HEK293 (cell line): ENCODE measurements at regions not wholly inside any gene's neighbourhood (a gene's known extent, or its start where the extent isn't known, plus 50 kb on each side); places are given as distances from the start of the nearest gene placed in this dataset.
"Not testable (repeated sequence)": the region's sequence is repeated elsewhere in the genome, so short reads cannot be mapped to it uniquely, and the experiment has no call there.

ENCODE experiments used
- CTCF ChIP-seq: fragments of 450-650 bp; formaldehyde crosslinking; IDR thresholded peaks from 2 replicates; pipeline ENCODE4 v1.5.1; 2016; ENCODE audit warnings: missing biosample characterization, missing genetic modification characterization
- GLI2 ChIP-seq: fragments of 450-650 bp; formaldehyde crosslinking; IDR thresholded peaks from 2 replicates; pipeline ENCODE4; 2017; ENCODE audit warnings: missing biosample characterization, missing genetic modification characterization, low read depth, borderline replicate concordance
- KLF10 ChIP-seq: fragments of 450-650 bp; IDR thresholded peaks from 2 replicates; pipeline ENCODE4 v1.5.1; 2018; ENCODE audit warnings: missing biosample characterization, mild to moderate bottlenecking, missing genetic modification characterization
- ZBTB8A ChIP-seq: fragments of 450-650 bp; formaldehyde crosslinking; IDR thresholded peaks from 2 replicates; pipeline ENCODE4 v1.5.1; 2016; ENCODE audit warnings: missing biosample characterization, missing genetic modification characterization
- ZFP3 ChIP-seq: fragments of 450-650 bp; formaldehyde crosslinking; IDR thresholded peaks from 2 replicates; pipeline ENCODE4 v1.5.1; 2016; ENCODE audit warnings: low read depth, missing biosample characterization, missing genetic modification characterization
- ZFP37 ChIP-seq: fragments of 450-650 bp; formaldehyde crosslinking; IDR thresholded peaks from 2 replicates; pipeline ENCODE4 v1.5.1; 2016; ENCODE audit warnings: missing biosample characterization, missing genetic modification characterization
- ZNF121 ChIP-seq: fragments of 450-650 bp; formaldehyde crosslinking; IDR thresholded peaks from 2 replicates; pipeline ENCODE4 v1.5.1; 2016; ENCODE audit warnings: missing biosample characterization, missing genetic modification characterization
- ZNF354C ChIP-seq: fragments of 450-650 bp; formaldehyde crosslinking; IDR thresholded peaks from 2 replicates; pipeline ENCODE4 v1.5.1; 2016; ENCODE audit warnings: missing biosample characterization, missing genetic modification characterization, low read depth, borderline replicate concordance
- ZNF530 ChIP-seq: fragments of 450-650 bp; formaldehyde crosslinking; IDR thresholded peaks from 2 replicates; pipeline ENCODE4 v1.5.1; 2016; ENCODE audit warnings: low read depth, missing biosample characterization, missing genetic modification characterization

GRCh38 chr2:89766141-89766990 is 1074.9 kb downstream of the RPIA start:
- TF ChIP-seq CTCF (tag by site-specific recombination); ZFP37 (tag by site-specific recombination); ZNF121 (tag by site-specific recombination); GLI2 (tag by site-specific recombination); ZBTB8A; ZFP3 (tag by site-specific recombination); ZNF354C (tag by site-specific recombination); ZNF530 (tag by site-specific recombination); KLF10 (tag by site-specific recombination): not testable (repeated sequence)
